HepG2 (cell line): ENCODE measurements at regions not wholly inside any gene's neighbourhood (a gene's known extent, or its start where the extent isn't known, plus 50 kb on each side); places are given as distances from the start of the nearest gene placed in this dataset.

ENCODE experiments used
- ATAC-seq: fragments of 200-7000 bp; cut with Tn5 transposase; 3 replicates; pipeline ENCODE4 v1.9.1; 2020; ENCODE audit warnings: mild to moderate bottlenecking, moderate library complexity
- BruUV-seq: library from RNA; stranded (reverse); fragments of 400-500 nt; replicated peaks from 2 replicates; lab custom pipeline; 2021; lab: Mats Ljungman, UMichigan
- CTCF ChIA-PET: fragments of 300-600 bp; formaldehyde crosslinking; extraction: SDS; loops from one replicate; lab custom pipeline; 2021; ENCODE audit warnings: low total read pairs, inconsistent platforms, low intra/inter-chr PET ratio; lab: Yijun Ruan, JAX
- POLR2A ChIA-PET: fragments of 350-600 bp; sonication (Branson Sonifier 250); formaldehyde crosslinking; loops from one replicate; lab custom pipeline; 2020; ENCODE audit warnings: antibody characterized with exemption, inconsistent platforms; lab: Yijun Ruan, JAX
- DNase-seq: peaks from one replicate; pipeline ENCODE4 v3.0.0-alpha.2; 2015; ENCODE audit warnings: low spot score
- FAIRE-seq: peaks from 3 replicates; lab custom pipeline; 2011; peaks lifted over from hg19 to GRCh38; lab: Jason Lieb, UNC
- H2AFZ ChIP-seq: one replicate; pipeline ENCODE4 v1.6.1; 2011; ENCODE audit warnings: low read length, inconsistent platforms
- H3K27ac ChIP-seq: fragments of 300-600 bp; 3 replicates; pipeline ENCODE4 v1.8.0; 2011; ENCODE audit warnings: mixed run types, mild to moderate bottlenecking, mixed read lengths, low read length, inconsistent platforms; ENCODE audit not compliant: insufficient read depth; ENCODE audit errors: extremely low read length
- H3K27me3 ChIP-seq, 2 experiments: fragments of 200-600 bp in 1 of 2; 2 replicates in 1 of 2; 3 replicates in 1 of 2; pipeline versions ENCODE4 v1.6.0 to v1.8.0; 2011; ENCODE audit warnings: low read length in 2 of 2, mild to moderate bottlenecking in 2 of 2, moderate library complexity in 2 of 2, inconsistent platforms in 1 of 2; ENCODE audit not compliant: insufficient read depth in 2 of 2, control insufficient read depth in 1 of 2
- H3K36me3 ChIP-seq, 2 experiments: fragments of 200-600 bp in 1 of 2; replicated peaks in 1 of 2; 2 replicates in 1 of 2; 3 replicates in 1 of 2; pipeline versions ENCODE4 v1.5.1 to v1.8.0; 2011; ENCODE audit warnings: low read length in 2 of 2, inconsistent platforms in 1 of 2; ENCODE audit not compliant: insufficient read depth in 2 of 2, control insufficient read depth in 1 of 2
- H3K4me1 ChIP-seq: 2 replicates; pipeline ENCODE4 v1.5.1; 2012; ENCODE audit warnings: low read length, inconsistent platforms; ENCODE audit not compliant: insufficient read depth
- H3K4me2 ChIP-seq: 2 replicates; pipeline ENCODE4 v1.6.0; 2011; ENCODE audit warnings: low read depth, low read length, inconsistent platforms
- H3K4me3 ChIP-seq, 3 experiments: fragments of 200-600 bp in 1 of 3; sonication (generic), shearing (Covaris generic) in 1 of 3; replicated peaks in 1 of 3; 2 replicates each; pipeline ENCODE4 v1.5.1; 2011 to 2016; ENCODE audit warnings: low read length in 3 of 3, inconsistent platforms in 2 of 3, low read depth in 2 of 3, mild to moderate bottlenecking in 2 of 3, control low read depth in 1 of 3, mixed read lengths in 1 of 3; ENCODE audit not compliant: insufficient read depth in 1 of 3
- H3K79me2 ChIP-seq: one replicate; pipeline ENCODE4 v1.6.1; 2011; ENCODE audit warnings: low read length, inconsistent platforms; ENCODE audit not compliant: insufficient read depth
- H3K9ac ChIP-seq: 2 replicates; pipeline ENCODE4 v1.6.0; 2011; ENCODE audit warnings: mild to moderate bottlenecking, low read depth, low read length, inconsistent platforms; ENCODE audit not compliant: insufficient read depth
- H3K9me3 ChIP-seq: 2 replicates; pipeline ENCODE4 v1.5.1; 2012; ENCODE audit warnings: mild to moderate bottlenecking, low read length
- H4K20me1 ChIP-seq: 2 replicates; pipeline ENCODE4 v1.6.0; 2011; ENCODE audit warnings: inconsistent platforms, mild to moderate bottlenecking, low read length, moderate library complexity; ENCODE audit not compliant: insufficient read depth
- CTCF ChIP-seq: sonication (generic); formaldehyde crosslinking; IDR thresholded peaks from 2 replicates; pipeline ENCODE4 v1.5.0; 2020; ENCODE audit warnings: mild to moderate bottlenecking, missing genetic modification reagents, moderate library complexity
- NR2F2 ChIP-seq: IDR thresholded peaks from 2 replicates; pipeline ENCODE4 v1.6.1; 2012; ENCODE audit warnings: low read depth, inconsistent platforms, borderline replicate concordance
- SKI ChIP-seq: fragments of 450-650 bp; IDR thresholded peaks from one replicate; pipeline ENCODE4 v1.6.1; 2018; ENCODE audit warnings: mild to moderate bottlenecking; ENCODE audit not compliant: partially characterized antibody
- STAG1 ChIP-seq: sonication (generic); formaldehyde crosslinking; IDR thresholded peaks from 2 replicates; pipeline ENCODE4 v1.4.0; 2020; ENCODE audit warnings: missing genetic modification reagents
- ZEB1 ChIP-seq: IDR thresholded peaks from 2 replicates; pipeline ENCODE4 v1.6.1; 2012; ENCODE audit warnings: mild to moderate bottlenecking, low read depth, inconsistent platforms; ENCODE audit not compliant: insufficient replicate concordance
- ZNF282 ChIP-seq: fragments of 450-650 bp; IDR thresholded peaks from 2 replicates; pipeline ENCODE4 v1.6.1; 2018; ENCODE audit not compliant: partially characterized antibody
- ZNF629 ChIP-seq: sonication (generic); formaldehyde crosslinking; conservative IDR thresholded peaks from 2 replicates; pipeline ENCODE4 v1.5.0; 2020; ENCODE audit warnings: missing genetic modification reagents
- ZNF652 ChIP-seq: IDR thresholded peaks from 2 replicates; pipeline ENCODE4 v1.6.1; 2016; ENCODE audit warnings: low read depth, borderline replicate concordance
- ZSCAN29 ChIP-seq: sonication (generic); formaldehyde crosslinking; conservative IDR thresholded peaks from 2 replicates; pipeline ENCODE4 v1.4.0; 2020; ENCODE audit warnings: mild to moderate bottlenecking, missing genetic modification reagents
- WGBS: methylation state at CpG from one replicate; pipeline ENCODE4 v1.1.6; 2017; ENCODE audit warnings: low lambda C conversion rate; 5-methylcytosine and 5-hydroxymethylcytosine counted together
- in situ Hi-C: cut with HindIII; loops from 2 replicates; pipeline ENCODE4 v1.10.0; 2017; ENCODE audit warnings: low pct_unique_long_range_greater_than_20kb; ENCODE audit not compliant: extremely low pct_ligation_motif_present
- intact Hi-C: fragments of 100-400 bp; cut with micrococcal nuclease; formaldehyde crosslinking; loops from one replicate; pipeline ENCODE4 v1.10.0; 2022; ENCODE audit not compliant: unreplicated experiment
- TF ChIP-seq, protein P1 (sequence below): IDR thresholded peaks from 2 replicates; pipeline ENCODE4 v1.6.1; 2012; ENCODE audit warnings: low read depth, low read length, improper control_type of control experiment
- TF ChIP-seq, protein P2 (sequence below): sonication (generic); formaldehyde crosslinking; conservative IDR thresholded peaks from 2 replicates; pipeline ENCODE4 v1.4.0; 2020; ENCODE audit warnings: missing genetic modification reagents
- TF ChIP-seq, protein P3 (sequence below): sonication (generic); formaldehyde crosslinking; IDR thresholded peaks from 2 replicates; pipeline ENCODE4 v1.5.0; 2020; ENCODE audit warnings: missing genetic modification reagents, mild to moderate bottlenecking, borderline replicate concordance

DNA sequence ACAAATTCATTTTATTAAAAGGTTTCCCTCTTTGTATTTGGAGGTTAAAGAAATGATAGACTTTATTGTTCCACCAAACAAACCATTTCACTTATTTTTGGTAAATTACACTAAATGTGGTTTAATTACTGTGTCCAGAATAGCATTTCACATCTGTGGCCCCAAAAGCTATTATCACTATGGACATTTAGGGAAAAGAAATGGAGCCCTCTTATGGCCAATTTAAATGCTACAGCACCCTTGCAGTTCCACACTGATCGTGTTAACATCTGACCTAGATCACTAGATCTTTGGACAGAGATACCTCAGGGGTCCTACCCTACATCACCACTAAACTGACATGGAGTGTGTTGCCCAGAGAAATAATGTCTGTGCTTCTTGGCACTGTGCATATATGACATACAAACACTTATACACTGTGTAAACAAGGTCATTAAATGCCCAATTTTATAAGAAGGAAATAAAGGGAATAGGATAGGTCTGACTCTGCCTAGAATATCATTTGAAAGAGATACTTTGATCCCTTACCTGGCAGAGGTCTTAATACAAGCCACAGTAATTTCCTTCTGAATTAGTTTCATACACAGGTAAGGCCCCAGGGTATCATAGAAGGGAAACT lies 163.9 kb downstream of the KDR start:
- Histone ChIP-seq H3K4me1 (no peaks in the 10 kb centered on the region), H2AFZ (no peak overlapping the region), H3K36me3 (no peaks in the 10 kb centered on the region), H3K4me2 (no peak overlapping the region), H3K27me3 (no peaks in the 10 kb centered on the region; a peak in 1 of 5 replicates), H3K4me3 (no peak overlapping the region), H3K9ac (no peak overlapping the region), H4K20me1 (no peaks in the 10 kb centered on the region), H3K79me2 (no peaks in the 10 kb centered on the region), H3K27ac (no peak overlapping the region), H3K9me3 (no peaks in the 10 kb centered on the region)
- FAIRE-seq = peak; percentile 62
- TF ChIP-seq ZNF282 (no peak), ZEB1 (no peak), NR2F2 (no peak), ZNF652 (0 out of 2 replicates have a peak, but pooled peaks have one; percentile 40), CTCF (peak; percentile 48), ZNF629 (CRISPR knock-in tag) (no peak), SKI (no peak), ZSCAN29 (no peak), STAG1 (CRISPR knock-in tag) (peak; percentile 50)
- TF ChIP-seq, protein P1, sequence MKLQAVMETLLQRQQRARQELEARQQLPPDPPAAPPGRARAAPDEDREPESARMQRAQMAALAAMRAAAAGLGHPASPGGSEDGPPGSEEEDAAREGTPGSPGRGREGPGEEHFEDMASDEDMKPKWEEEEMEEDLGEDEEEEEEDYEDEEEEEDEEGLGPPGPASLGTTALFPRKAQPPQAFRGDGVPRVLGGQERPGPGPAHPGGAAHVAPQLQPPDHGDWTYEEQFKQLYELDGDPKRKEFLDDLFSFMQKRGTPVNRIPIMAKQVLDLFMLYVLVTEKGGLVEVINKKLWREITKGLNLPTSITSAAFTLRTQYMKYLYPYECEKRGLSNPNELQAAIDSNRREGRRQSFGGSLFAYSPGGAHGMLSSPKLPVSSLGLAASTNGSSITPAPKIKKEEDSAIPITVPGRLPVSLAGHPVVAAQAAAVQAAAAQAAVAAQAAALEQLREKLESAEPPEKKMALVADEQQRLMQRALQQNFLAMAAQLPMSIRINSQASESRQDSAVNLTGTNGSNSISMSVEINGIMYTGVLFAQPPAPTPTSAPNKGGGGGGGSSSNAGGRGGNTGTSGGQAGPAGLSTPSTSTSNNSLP = no peak
- TF ChIP-seq, protein P2, sequence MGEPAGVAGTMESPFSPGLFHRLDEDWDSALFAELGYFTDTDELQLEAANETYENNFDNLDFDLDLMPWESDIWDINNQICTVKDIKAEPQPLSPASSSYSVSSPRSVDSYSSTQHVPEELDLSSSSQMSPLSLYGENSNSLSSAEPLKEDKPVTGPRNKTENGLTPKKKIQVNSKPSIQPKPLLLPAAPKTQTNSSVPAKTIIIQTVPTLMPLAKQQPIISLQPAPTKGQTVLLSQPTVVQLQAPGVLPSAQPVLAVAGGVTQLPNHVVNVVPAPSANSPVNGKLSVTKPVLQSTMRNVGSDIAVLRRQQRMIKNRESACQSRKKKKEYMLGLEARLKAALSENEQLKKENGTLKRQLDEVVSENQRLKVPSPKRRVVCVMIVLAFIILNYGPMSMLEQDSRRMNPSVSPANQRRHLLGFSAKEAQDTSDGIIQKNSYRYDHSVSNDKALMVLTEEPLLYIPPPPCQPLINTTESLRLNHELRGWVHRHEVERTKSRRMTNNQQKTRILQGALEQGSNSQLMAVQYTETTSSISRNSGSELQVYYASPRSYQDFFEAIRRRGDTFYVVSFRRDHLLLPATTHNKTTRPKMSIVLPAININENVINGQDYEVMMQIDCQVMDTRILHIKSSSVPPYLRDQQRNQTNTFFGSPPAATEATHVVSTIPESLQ (CRISPR knock-in tag) = no peak
- TF ChIP-seq, protein P3, sequence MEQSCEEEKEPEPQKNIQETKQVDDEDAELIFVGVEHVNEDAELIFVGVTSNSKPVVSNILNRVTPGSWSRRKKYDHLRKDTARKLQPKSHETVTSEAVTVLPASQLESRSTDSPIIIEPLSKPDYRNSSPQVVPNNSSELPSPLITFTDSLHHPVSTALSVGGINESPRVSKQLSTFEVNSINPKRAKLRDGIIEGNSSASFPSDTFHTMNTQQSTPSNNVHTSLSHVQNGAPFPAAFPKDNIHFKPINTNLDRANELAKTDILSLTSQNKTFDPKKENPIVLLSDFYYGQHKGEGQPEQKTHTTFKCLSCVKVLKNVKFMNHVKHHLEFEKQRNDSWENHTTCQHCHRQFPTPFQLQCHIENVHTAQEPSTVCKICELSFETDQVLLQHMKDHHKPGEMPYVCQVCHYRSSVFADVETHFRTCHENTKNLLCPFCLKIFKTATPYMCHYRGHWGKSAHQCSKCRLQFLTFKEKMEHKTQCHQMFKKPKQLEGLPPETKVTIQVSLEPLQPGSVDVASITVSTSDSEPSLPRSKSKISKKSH = no peak
- POLR2A ChIA-PET = no interaction called here
- WGBS = 0% methylated on average over 1 of the region's 1 CpG
- BruUV-seq = no TSS peak
- intact Hi-C loops = loop anchor here (1.0 kb wide), 1 partner anchor 278 kb away; no protein-coding TSS in a partner anchor
- in situ Hi-C loops = loop anchor here (10.0 to 25.0 kb wide), 2 partner anchors 277 to 649 kb away; no protein-coding TSS in a partner anchor
- CTCF ChIA-PET = interaction anchor here (1.3 to 1.4 kb wide), 2 partner anchors 278 to 639 kb away, joined by 5 to 8 read pairs; no protein-coding TSS in a partner anchor
- no peak for DNase-seq
- ATAC-seq = peak; percentile 73
